ENCODE measurements at regions not wholly inside any gene's neighbourhood (a gene's known extent, or its start where the extent isn't known, plus 50 kb on each side); places are given as distances from the start of the nearest gene placed in this dataset.
A peak's percentile ranks its signal among the peaks of the same experiment; 100 is the strongest.

DNA sequence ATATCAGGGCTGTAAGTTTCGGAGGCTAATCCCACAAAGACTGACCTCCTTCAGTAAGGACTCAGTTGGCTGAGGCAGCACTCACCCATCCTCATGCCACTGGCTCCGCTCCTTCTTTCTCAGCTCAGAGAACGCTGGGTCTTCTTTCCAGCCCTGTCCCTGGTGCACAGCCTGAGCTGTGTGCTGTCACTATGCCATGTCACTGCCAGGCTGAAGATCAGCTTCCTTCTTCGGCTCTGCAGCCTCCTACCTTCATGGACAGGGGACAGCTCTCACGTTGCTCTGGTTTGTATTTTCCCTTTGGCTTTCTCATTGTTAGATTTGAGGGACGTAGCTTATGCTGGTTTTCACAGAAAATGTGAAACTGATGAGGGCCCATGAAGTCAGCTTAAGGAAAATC is 437.3 kb downstream of the GLRX3 start:
- intact Hi-C loops (cut with DNase I), result no loop called here
- no peak for FAIRE-seq

DNA sequence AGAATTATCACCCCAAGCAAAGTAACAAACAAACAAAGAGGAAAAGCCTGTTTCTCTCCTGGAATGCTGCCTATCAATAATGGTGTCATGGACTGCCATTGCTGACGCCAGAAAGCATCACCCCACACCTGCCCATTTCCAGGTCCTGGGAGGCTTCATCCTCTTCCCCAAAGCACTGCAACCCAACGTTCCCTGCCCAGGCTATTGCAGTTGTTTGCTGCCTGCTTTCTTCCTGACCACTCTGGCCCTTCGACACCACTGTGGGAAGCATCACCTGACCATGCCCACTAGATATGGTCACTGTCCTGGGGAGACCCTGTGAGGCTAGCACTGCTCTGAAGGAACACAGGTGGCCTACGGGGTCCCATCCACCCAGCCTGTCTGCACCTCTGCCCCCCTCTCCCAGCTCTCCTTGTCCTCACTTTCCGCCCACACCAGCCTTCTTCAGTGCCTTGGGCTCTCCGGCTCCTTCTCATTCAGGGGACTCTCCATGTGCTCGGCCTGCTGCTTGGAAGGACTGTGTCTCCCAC is 439.6 kb downstream of the GLRX3 start:
- H3K4me3 ChIP-seq (ENCODE audit: low read length in 3 of 3), result no peak overlapping the region
- TF ChIP-seq, protein P1, sequence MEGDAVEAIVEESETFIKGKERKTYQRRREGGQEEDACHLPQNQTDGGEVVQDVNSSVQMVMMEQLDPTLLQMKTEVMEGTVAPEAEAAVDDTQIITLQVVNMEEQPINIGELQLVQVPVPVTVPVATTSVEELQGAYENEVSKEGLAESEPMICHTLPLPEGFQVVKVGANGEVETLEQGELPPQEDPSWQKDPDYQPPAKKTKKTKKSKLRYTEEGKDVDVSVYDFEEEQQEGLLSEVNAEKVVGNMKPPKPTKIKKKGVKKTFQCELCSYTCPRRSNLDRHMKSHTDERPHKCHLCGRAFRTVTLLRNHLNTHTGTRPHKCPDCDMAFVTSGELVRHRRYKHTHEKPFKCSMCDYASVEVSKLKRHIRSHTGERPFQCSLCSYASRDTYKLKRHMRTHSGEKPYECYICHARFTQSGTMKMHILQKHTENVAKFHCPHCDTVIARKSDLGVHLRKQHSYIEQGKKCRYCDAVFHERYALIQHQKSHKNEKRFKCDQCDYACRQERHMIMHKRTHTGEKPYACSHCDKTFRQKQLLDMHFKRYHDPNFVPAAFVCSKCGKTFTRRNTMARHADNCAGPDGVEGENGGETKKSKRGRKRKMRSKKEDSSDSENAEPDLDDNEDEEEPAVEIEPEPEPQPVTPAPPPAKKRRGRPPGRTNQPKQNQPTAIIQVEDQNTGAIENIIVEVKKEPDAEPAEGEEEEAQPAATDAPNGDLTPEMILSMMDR (IDR thresholded peaks at IDR 0.05; ENCODE audit: borderline replicate concordance, extremely low read depth, insufficient read depth), result no peak
- no peak overlapping the region for H3K27ac ChIP-seq (ENCODE audit: low read depth in 2 of 2, low read length in 2 of 2)
- no peak overlapping the region for H3K9ac ChIP-seq (ENCODE audit: low read length in 3 of 3)
- no peaks in the 10 kb centered on the region for H3K27me3 ChIP-seq (ENCODE audit: control insufficient read depth, insufficient read depth, low read length)
- H3K9me3 ChIP-seq (ENCODE audit: control insufficient read depth in 2 of 3, insufficient read depth in 1 of 3, low read length in 3 of 3), result no peaks in the 10 kb centered on the region
- H3K36me3 ChIP-seq (ENCODE audit: control insufficient read depth in 2 of 3, insufficient read depth in 3 of 3, low read length in 3 of 3), result no peaks in the 10 kb centered on the region
- FAIRE-seq, result no peak
- DNase-seq, result peak in 1 of 5 donors; percentile 15
- no peaks in the 10 kb centered on the region for H3K4me1 ChIP-seq (ENCODE audit: control insufficient read depth in 2 of 3, insufficient read depth in 2 of 3, low read depth in 1 of 3, low read length in 3 of 3)
- intact Hi-C loops (cut with DNase I), result no loop called here

More for the DNA sequence above, 437.3 kb downstream of the GLRX3 start:
- no peak for DNase-seq
- Histone ChIP-seq H3K4me1 (ENCODE audit: control insufficient read depth in 2 of 3, insufficient read depth in 2 of 3, low read depth in 1 of 3, low read length in 3 of 3) (no peaks in the 10 kb centered on the region), H3K36me3 (ENCODE audit: control insufficient read depth in 2 of 3, insufficient read depth in 3 of 3, low read length in 3 of 3) (no peaks in the 10 kb centered on the region), H3K9me3 (ENCODE audit: control insufficient read depth in 2 of 3, insufficient read depth in 1 of 3, low read length in 3 of 3) (no peaks in the 10 kb centered on the region), H3K27ac (ENCODE audit: low read depth in 2 of 2, low read length in 2 of 2) (no peak overlapping the region), H3K27me3 (ENCODE audit: control insufficient read depth, insufficient read depth, low read length) (no peaks in the 10 kb centered on the region), H3K4me3 (ENCODE audit: low read length in 3 of 3) (no peak overlapping the region), H3K9ac (ENCODE audit: low read length in 3 of 3) (no peak overlapping the region)
- TF ChIP-seq, protein P1 (IDR thresholded peaks at IDR 0.05; ENCODE audit: borderline replicate concordance, extremely low read depth, insufficient read depth), result no peak

DNA sequence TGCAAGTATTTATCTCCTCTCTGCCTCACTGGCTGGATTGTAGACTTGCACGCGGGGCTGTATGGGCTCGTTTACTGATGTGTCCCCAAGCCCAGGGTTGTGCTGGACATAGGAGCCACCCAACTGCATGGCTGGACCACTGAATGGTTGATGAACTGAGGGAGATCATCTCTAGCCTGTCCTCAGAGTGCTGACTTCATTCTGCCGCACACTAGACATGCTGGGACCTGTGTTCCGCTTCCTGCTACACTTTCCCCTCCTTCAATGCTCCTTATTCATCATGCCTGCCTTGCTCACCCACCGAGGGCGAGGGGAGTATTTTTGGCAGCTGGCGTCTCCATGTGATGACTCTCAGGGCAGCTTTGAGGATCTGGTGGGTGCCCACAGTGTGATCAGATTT is 440.2 kb downstream of the GLRX3 start:
- H3K4me1 ChIP-seq (ENCODE audit: control insufficient read depth in 2 of 3, insufficient read depth in 2 of 3, low read depth in 1 of 3, low read length in 3 of 3), result no peaks in the 10 kb centered on the region
- FAIRE-seq, result no peak
- TF ChIP-seq, protein P1 (IDR thresholded peaks at IDR 0.05; ENCODE audit: borderline replicate concordance, extremely low read depth, insufficient read depth), result no peak
- no peaks in the 10 kb centered on the region for H3K36me3 ChIP-seq (ENCODE audit: control insufficient read depth in 2 of 3, insufficient read depth in 3 of 3, low read length in 3 of 3)
- H3K27me3 ChIP-seq (ENCODE audit: control insufficient read depth, insufficient read depth, low read length), result no peaks in the 10 kb centered on the region
- H3K9ac ChIP-seq (ENCODE audit: low read length in 3 of 3), result no peak overlapping the region
- DNase-seq, result no peak
- no peak overlapping the region for H3K4me3 ChIP-seq (ENCODE audit: low read length in 3 of 3)
- intact Hi-C loops (cut with DNase I), result no loop called here
- no peaks in the 10 kb centered on the region for H3K9me3 ChIP-seq (ENCODE audit: control insufficient read depth in 2 of 3, insufficient read depth in 1 of 3, low read length in 3 of 3)
- H3K27ac ChIP-seq (ENCODE audit: low read depth in 2 of 2, low read length in 2 of 2), result no peak overlapping the region

DNA sequence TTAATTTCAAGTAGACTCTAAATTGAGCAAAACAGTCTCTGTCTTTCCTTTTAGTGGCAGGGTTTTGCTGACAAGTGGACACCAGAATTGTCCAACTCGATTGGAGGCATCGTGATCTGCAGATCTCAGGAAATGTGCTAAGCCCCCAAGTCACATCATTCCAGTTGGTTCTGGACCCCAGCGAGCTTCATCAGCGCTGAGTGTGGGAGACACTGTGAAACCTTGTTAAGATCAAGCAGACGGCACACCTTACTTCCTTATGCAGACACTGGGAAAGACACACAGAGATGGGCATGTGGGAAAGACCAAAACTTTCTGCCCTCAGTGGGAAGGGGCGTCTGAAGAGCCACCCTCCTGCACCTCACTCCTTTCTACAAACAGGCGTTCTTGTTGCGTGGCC is 440.8 kb downstream of the GLRX3 start:
- TF ChIP-seq, protein P1 (IDR thresholded peaks at IDR 0.05; ENCODE audit: borderline replicate concordance, extremely low read depth, insufficient read depth), result no peak
- H3K4me3 ChIP-seq (ENCODE audit: low read length in 3 of 3), result no peak overlapping the region
- DNase-seq (no peak), FAIRE-seq (no peak)
- intact Hi-C loops (cut with DNase I), result no loop called here
- H3K27ac ChIP-seq (ENCODE audit: low read depth in 2 of 2, low read length in 2 of 2), result no peak overlapping the region
- H3K36me3 ChIP-seq (ENCODE audit: control insufficient read depth in 2 of 3, insufficient read depth in 3 of 3, low read length in 3 of 3), result no peaks in the 10 kb centered on the region
- no peaks in the 10 kb centered on the region for H3K9me3 ChIP-seq (ENCODE audit: control insufficient read depth in 2 of 3, insufficient read depth in 1 of 3, low read length in 3 of 3)
- no peak overlapping the region for H3K9ac ChIP-seq (ENCODE audit: low read length in 3 of 3)
- H3K4me1 ChIP-seq (ENCODE audit: control insufficient read depth in 2 of 3, insufficient read depth in 2 of 3, low read depth in 1 of 3, low read length in 3 of 3), result no peaks in the 10 kb centered on the region
- no peaks in the 10 kb centered on the region for H3K27me3 ChIP-seq (ENCODE audit: control insufficient read depth, insufficient read depth, low read length)
